ENCODE measurements at regions not wholly inside any gene's neighbourhood (a gene's known extent, or its start where the extent isn't known, plus 50 kb on each side); places are given as distances from the start of the nearest gene placed in this dataset.
"Not testable (repeated sequence)": the region's sequence is repeated elsewhere in the genome, so short reads cannot be mapped to it uniquely, and the experiment has no call there.

DNA sequence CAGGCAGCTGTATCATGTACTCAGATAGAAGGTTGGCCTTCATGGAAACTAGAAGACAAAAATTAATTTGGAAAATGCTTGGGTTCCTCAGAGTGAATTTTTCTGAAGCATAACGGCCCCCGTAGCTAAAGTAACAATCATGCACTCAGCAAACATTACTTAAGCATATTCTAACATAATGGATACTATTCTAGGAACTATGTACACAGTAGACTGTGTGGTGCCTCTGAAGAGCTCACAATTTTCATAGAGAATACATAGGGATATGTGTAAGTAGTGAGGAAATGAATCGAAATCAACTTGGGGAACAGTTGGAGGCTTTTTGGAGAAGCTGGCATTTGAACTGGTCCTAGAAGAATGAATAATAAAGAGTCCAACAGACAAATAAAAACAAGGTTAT lies 1045.0 kb downstream of the GLUD2 start:
- DNase-seq = no peak

DNA sequence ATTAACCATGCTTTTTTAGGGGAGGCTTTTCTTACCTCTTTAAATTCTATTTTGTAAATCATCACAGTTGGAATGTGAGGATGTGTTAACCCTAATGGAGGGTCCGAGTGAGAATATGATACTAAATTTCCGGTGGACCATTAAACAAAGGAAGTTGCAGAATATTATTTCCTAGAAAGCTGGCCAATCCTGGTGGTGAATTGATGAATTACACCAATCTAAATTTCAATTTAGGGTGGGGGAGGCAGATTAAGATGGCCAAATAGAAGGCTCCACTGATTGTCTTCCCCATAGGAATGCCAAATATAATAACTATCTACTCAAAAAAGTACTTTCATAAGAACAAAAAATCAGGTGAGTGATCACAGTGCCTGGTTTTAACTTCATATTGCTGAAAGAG lies 1045.6 kb downstream of the GLUD2 start:
- no peak for DNase-seq

DNA sequence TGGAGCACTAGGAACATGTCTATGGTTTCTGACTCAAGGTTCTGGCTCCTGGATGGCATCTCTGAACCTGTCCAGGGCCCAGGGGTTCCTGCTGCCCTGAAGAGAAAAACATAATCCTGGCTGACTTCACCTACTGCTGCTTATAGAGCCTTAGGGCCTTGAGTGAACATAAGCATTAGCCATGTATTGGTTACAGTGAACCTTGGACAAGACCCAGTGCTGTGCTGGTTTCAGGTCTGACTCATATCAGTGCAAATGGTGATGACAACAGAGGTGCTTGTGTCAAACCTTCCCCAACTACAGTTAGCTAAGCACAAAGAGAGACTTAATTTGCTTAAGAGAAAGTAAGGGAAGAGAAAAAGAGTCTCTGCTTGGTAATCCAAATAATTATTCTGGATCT lies 1047.2 kb downstream of the GLUD2 start:
- DNase-seq = no peak

DNA sequence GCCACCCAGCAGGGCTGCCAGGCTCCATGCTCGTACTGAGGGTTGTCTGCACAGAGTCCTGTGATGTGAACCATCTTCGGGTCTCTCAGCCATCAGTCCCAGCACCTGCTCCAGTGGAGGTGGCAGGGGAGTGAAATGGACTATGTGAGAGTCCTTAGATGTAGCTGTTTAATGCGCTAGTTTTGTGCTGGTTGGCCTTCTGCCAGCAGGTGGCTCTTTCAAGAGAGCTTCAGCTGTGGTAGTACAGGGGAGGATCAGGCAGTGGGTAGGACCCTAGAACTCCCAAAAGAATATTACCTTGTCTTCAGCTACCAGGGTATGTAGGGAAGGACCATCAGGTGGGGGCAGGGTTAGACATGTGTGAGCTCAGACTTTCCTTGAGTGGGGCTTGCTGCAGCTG lies 1066.0 kb downstream of the GLUD2 start:
- no peak for DNase-seq

DNA sequence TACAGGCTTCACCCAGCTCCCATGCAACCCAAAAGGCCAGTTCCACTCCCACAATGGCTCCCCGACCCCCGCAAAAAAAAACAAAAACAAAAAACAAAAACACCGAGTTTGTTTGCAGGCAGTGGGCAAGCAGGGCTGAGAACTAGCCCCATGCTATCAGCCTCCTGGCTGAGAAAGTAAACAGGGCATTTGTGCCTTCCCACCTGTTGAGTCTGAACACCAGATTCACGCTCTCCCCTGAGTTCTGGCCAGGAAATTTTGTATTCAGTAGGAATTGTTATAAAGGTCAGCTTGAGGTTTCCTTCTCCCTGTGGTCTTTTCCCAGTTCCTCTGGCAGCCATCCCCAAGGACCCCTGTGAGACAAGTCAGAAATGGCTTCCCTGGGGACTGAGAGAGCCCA lies 1066.5 kb downstream of the GLUD2 start:
- no peak for DNase-seq

DNA sequence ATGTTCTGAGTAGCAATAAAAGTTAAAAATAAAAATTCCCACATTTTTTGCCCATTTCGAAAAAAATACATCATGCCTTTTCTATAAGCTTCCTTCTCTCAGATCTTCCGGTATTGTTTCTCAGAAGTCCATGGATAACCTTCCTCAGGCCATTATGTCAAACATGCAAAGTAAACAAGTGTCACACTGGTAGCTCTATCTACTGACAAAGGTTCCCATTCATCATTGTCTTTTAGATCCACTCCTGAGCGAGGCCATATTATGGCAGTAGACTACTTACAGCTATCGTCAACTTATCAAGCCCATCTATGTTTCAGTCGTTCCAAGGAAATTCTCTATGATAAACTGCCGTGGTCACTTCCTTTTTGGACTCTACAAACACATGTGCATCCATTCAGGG lies 1068.2 kb downstream of the GLUD2 start:
- DNase-seq = no peak

DNA sequence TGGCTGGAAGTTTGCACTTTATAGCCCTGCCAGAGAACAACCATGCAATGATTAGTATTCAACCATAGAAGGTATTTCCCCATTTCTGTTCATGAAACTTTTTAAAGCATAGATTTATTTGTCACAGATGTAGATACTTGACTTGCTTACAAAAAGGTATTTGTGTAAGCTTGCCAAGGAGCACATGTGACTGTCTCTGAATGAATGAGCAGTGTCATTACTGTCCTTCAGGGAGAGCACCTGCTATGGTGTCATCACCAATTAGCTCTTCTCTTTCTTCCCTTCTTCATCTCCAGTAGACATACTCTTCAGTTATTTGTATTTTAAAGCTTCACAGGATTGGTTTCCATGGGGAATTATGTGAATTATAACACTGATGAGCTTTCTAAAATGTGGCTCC lies 1064.7 kb upstream of the GRIA3 start:
- DNase-seq = no peak

DNA sequence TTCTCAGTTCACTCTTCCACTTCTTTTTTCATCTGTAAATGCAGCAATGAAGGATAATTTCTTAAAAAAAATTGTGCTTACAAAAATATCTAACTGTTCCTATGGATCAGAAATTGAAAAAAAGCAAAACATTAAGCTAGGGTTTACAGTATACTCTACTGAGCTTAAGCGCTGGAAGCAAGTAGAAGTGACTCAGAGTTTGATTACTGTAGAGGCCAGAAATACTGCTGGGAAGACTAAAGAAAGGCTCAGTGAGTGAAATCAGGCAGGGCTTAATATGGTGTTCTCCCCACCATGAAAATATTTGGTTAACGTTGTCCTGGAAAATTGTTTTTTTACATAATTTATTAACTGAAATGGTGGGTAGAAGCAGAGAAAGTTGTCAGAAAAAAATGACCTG lies 1061.8 kb upstream of the GRIA3 start:
- no peak for DNase-seq

DNA sequence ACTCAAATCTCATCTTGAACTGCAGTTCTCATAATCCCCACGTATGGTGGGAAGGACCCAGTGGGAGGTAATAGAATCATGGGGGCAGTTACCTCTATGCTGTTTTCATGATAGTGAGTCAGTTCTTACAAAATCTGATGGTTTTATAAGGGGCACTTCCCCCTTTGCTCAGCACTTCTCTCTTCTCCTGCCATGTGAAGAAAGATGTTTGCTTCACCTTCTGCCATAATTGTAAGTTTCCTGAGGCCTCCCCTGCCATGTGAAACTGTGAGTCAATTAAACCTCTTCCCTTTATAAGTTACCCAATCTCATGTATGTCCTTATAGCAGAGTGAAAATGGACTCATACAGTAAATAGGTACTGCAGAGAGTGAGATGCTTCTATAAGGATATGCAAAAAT lies 1050.6 kb upstream of the GRIA3 start:
- no peak for DNase-seq

DNA sequence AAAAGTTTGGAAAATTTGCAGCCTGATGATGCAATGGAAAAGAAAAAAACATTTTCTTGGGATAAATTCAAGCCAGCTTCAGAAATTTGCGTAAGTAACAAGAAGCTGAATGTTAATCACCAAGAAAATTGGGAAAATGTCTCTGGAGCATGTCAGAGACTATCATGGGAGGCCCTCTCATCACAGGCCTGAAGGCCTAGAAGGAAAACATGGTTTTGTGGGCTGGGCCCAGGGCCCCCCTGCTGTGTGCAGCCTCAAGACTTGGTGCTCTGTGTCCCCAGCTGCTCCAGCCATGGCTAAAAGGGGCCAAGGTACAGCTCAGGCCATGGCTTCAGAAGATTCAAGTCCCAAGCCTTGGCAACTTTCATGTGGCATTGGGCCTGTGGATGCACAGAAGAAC lies 1049.8 kb upstream of the GRIA3 start:
- DNase-seq = no peak

DNA sequence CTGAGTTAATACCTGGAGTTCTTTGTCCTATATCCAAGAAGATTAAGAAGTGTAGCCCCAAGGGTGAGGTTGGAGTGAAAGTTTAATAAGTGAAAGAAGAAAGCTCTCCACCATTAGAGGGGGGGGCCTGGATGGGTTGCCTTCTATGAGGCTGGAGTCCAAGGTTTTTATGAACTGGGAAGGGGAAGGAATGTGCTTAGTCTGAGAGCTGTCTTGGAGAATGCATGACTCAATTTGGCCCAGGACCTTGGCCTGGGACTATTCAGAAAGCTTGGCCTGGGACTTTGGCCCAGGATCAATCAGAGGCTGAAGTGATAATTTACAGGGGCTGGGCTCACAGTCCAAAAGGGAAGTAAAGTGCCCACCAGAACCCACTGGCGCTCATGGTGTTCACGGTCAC lies 1049.0 kb upstream of the GRIA3 start:
- no peak for DNase-seq

DNA sequence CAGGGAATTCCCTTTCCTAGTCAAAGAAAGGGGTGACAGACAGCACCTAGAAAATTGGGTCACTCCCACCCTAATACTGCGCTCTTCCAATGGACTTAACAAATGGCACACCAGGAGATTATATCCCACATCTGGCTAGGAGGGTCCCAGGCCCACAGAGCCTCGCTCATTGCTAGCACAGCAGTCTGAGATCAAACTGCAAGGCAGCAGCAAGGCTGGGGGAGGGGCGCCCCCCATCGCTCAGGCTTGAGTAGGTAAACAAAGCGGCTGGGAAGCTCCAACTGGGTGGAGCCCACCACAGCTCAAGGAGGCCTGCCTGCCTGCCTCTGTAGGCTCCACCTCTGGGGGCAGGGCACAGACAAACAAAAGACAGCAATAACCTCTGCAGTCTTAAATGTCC lies 1043.9 kb upstream of the GRIA3 start:
- DNase-seq = not testable (repeated sequence)

DNA sequence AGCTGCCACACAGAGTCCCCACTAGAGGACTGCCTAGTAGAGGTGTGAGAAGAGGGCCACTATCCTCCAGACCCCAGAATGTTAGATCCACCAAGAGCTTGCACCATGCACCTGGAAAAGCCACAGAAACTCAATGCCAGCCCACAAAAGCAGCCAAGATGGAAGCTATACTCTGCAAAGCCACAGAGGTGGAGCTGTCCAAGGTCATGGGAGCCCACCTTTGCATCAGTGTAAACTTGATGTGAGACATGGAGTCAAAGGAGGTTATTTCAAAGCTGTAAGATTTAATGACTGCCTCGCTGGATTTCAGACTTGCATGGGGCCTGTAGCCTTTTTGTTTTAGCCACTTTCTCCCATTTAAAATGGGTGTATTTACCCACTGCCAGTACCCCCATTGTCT lies 1030.1 kb upstream of the GRIA3 start:
- no peak for DNase-seq

DNA sequence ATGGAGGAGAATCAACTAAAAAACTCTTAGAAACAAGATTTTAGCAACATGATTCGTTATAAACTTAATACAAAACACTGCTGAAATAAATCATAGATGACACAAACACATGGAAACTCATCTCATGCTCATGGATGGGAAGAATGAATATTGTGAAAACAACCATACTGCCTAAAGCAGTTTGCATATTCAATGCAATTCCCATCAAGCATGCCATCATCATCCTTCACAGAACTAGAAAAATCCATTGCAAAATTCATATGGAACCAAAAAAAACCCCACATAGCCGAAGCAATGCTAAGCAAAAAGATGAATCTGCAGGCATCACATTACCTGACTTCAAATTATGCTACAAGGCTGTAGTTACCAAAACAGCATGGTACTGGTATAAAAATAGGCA lies 1015.8 kb upstream of the GRIA3 start:
- no peak for DNase-seq

DNA sequence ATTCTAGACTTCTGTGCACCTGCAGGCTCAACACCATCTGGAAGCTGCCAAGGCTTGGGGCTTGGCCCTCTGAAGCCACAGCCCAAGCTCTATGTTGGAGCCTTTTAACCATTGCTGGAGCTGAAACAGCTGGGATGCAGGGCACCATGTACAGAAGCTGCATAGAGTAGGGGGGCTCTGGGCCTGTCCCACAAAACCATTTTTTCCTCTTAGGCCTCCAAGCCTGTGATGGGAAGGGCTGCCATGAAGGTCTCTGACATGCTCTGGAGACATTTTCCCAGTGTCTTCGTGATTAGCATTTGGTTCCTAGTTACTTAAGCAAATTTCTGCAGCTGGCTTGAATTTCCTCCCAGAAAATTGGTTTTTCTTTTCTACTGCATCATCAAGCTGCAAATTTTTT lies 999.3 kb upstream of the GRIA3 start:
- no peak for DNase-seq

DNA sequence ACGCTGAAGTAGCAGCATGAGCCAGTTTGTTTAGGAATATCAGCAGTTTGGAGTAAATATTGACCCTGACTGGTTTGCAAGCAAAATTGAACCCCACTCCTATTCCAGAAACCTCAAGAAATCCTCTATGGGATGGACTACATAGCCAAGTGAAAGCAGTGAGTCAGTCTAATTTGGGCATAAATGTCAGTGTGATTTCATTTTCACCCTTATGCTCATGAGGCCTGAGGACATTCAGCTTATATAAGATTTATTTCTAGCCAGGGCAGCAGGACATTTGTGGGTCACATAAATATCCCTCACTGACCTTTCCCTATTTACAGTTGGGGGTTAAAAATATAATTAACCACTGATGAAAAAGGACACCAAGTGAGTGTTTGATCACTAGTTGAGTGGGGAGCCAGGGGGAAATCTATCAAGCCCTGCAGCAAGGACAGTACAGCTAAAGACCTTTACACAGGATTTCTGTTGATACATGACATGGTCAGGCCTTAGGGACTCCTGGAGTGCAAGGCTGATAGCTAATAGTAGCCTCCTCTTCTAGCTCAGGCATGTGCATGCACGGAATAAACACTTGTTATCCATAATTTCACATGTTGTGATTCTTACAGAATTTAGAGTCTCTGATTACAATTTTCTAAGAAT lies 996.9 kb upstream of the GRIA3 start:
- DNase-seq = no peak

DNA sequence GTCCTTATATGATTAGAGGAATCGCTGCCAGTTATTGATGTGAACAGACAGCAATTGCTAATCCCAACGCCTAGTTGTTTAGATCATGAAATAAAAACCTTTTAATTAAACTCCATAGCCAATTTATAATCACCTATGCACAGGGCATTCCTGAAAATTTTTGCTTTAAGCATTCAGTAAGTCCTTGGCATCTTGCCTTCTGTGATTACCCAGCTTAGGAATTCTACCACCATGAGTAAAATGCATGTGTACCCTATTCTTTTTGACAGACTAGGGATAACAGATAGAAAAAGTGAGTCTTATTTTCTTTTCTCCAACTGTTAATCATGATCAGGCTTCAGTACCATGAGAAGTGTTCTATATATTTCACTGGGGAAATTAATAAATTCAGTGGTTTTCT lies 995.3 kb upstream of the GRIA3 start:
- no peak for DNase-seq

DNA sequence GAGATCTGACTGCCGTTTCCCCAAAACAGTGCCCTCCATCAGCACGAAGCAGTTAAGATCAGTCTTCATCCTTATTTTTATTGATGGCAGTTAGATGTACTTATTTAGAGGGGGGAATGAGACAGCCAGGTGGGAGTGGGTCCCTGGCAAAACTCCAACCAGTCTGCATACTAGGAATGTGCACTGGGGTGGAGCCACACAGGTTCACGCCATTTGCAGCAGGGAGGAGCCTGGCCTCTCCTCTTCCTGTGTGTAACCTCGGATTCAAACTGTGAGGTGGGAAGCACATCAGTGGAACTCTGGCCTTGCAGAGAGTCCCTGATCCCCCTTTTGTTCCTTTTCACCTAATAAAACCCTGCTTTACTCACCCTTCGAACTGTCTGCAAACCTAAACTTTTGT lies 987.7 kb upstream of the GRIA3 start:
- no peak for DNase-seq

DNA sequence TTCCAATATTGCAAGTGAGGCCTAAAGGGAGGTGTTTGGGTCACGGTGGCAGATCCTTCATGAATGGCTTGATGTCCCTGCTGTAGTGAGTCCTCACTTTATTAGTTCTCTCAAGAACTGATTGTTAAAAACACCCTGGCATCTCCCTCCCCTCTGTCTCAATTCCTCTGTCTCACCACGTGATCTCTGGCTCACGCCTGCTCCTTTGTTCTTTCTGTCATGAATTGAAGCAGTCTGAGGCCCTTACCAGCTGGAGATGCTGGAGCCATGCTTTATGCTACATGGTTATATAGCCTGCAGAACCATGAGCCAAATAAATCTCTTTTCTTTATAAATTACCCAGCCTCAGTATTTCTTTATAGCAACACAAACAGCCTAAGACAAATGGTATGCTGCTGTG lies 980.7 kb upstream of the GRIA3 start:
- no peak for DNase-seq

DNA sequence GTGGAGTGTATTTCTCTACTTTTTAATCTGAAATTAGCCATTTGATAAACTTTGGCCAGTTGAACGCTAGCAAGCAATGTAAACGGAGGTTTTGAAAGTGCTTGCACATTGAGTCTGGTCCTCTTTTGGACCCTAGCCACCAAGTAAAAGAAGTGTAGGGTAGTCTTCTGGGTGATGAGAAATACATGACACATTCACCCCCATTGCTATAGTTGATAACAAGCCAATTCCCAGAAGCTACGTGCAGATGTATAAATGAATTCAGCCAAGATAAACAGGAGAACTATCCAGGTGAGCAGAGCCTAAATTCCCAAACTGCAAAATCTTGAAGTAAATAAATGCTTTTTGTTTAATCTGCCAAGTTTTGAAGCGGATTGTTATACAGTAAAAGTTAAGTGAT lies 965.4 kb upstream of the GRIA3 start:
- no peak for DNase-seq

DNA sequence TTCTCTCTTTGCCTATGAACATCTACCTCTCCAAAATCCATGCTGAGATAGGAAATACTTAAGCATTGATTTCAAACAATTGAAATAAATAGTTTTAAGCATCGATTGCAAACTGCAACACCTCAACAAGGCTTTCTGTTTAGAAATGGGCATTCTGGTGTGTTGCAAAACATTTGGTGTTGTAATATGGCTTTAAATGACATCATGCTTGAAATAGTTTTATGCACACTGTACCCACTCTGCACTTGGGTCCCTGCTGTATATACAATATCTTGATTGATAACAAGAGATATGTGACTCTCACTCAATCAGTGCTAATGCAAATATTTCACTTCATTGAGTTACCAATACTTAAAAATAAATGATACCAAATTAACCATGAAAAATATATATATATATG lies 964.9 kb upstream of the GRIA3 start:
- no peak for DNase-seq

DNA sequence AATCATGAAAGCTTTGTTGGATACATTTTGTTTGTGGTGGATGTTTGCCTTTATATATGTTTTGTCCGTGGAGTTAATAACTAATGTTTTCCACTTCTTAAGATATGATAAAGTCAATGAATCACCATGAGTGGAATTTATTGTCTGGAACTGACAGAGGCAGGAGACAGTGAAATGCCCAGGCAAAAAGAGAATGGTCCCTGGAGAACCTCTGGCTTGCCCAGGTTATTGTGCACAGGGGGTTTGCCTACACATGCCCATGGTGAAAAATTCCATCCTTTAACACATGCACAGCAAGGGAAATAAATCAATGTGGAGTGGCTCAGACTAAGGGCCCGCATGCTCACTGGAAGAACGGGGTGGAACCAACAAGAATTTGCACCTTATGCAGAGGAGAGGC lies 964.3 kb upstream of the GRIA3 start:
- DNase-seq = no peak

DNA sequence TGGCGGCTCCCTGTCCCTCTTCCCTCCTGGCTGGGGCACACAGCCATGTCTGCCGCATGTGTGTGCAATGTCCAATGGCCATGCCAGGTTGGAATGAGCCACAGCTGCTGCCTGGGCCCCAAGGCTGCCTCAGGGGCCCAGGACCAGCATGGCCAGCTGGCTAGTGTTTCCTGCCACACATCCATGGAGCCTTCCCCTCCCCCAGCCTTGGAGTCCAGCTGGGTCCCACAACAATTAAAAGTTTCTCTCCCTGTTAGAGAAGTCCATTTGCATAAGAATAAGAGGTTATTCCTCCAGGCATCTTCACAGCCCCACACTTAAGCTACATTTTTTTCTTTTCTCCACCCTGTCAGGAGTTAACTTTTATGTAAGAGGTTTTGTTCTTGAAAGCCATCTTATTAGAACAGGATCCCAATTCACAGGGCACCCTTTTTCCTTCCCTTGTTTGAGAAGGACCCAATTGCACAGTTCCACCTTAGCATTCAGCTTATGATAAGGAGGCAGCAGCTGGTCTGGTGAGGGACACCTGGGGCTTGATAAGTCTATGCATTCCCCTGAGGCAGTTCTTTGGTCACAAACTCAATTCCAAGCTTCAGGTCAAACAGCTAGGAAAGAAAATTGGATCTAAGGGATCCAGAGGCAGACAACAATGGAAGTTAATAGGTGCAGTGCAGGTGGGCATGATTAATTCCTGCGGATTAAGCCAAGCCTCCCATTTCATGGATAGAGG lies 963.3 kb upstream of the GRIA3 start:
- DNase-seq = no peak

DNA sequence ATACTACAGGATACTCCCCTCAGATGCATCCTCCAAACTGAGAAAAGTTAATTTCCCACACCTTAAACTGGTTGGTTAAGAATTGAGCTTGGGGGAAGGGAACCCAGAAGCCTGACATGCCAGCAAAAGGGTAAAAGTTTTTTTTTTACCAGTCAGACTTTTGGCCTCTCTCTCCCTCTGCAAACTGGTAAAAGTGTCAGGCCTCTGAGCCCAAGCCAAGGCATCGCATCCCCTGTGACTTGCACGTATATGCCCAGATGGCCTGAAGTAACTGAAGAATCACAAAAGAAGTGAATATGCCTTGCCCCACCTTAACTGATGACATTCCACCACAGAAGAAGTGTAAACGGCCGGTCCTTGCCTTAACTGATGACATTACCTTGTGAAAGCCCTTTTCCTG lies 962.3 kb upstream of the GRIA3 start:
- DNase-seq = not testable (repeated sequence)

DNA sequence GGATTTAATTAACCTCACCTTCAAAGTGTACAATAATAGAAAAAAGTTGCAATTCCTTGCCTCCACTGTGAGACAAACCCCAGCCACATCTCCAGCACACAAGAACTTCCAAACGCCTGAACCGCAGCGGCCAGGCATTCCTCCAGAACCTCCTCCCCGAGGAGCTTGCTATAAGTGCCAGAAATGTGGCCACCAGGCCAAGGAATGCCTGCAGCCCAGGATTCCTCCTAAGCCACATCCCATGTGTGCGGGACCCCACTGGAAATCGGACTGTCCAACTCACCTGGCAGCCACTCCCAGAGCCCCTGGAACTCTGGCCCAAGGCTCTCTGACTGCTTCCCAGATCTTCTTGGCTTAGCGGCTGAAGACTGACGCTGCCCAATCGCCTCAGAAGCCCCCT lies 959.9 kb upstream of the GRIA3 start:
- DNase-seq = not testable (repeated sequence)
